T-helper 2 cell treated with Interferon-gamma antibody and Interleukin-4, amounts not matched to agents 5 μg/mL and 100 μg/mL, for 36 hours (primary cell): ENCODE measurements at regions not wholly inside any gene's neighbourhood (a gene's known extent, or its start where the extent isn't known, plus 50 kb on each side); places are given as distances from the start of the nearest gene placed in this dataset.

ENCODE experiments used
- DNase-seq: peaks from one replicate; pipeline ENCODE4 v3.0.0; 2021; ENCODE audit warnings: low spot score
- H3K27ac Mint-ChIP-seq: one replicate; pipeline ENCODE4 v1.8.0; 2021; ENCODE audit warnings: mild to moderate bottlenecking, mixed read lengths
- H3K27me3 Mint-ChIP-seq: one replicate; pipeline ENCODE4 v1.8.0; 2021; ENCODE audit warnings: low read depth, mixed read lengths
- H3K36me3 Mint-ChIP-seq: one replicate; pipeline ENCODE4 v1.8.0; 2021; ENCODE audit warnings: low read depth, mixed read lengths
- H3K4me1 Mint-ChIP-seq: one replicate; pipeline ENCODE4 v1.8.0; 2021; ENCODE audit warnings: low read depth, mixed read lengths
- H3K4me3 Mint-ChIP-seq: one replicate; pipeline ENCODE4 v1.8.0; 2022; ENCODE audit warnings: mild to moderate bottlenecking, moderate library complexity, mixed read lengths
- H3K9me3 Mint-ChIP-seq: one replicate; pipeline ENCODE4 v1.8.0; 2021; ENCODE audit warnings: mixed read lengths

DNA sequence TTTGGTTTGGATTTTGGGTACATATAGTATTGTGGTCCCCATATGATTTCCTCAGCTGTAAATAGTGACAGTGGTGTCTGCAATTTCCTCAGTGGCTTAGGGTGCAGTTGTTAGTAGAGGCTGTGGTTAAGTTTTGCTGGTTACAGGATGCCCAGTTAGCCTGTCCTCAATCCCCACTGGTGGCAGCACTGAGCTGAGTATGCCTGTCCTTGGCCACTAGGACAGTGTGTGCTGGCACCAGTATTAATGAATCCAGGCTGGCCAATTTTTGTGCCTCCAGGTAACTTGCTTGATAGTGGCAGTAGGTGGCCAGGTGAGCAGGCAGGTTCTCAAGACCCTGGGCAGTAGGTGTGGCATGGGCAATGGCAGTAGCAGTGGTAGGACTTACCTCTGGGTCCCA, 973.1 kb downstream of the TMEM182 start:
- Mint-ChIP-seq H3K4me3 (no peak overlapping the region), H3K9me3 (peaks cover 45% of the 10 kb centered on the region), H3K36me3 (no peaks in the 10 kb centered on the region), H3K27me3 (no peaks in the 10 kb centered on the region), H3K4me1 (no peaks in the 10 kb centered on the region), H3K27ac (no peak overlapping the region)
- no peak for DNase-seq

DNA sequence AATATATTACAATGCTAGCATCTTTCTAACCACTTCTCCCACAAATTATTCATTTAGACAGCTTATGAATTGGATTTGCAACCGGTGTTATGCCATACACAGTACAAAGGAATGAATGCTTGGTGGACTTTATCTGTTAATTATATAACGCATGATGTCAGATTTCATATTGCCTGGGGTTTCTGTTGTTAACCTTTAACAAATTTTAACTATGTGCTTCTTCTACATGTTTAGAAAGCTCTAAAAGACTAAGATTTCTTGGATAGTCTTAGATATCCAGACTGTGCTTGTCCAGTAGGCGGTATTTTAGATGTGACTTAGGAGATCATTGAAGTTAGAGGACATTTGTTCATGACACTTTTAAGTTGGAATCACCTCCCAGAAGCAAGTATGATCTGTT, 976.3 kb downstream of the TMEM182 start:
- Mint-ChIP-seq H3K27me3 (no peaks in the 10 kb centered on the region), H3K36me3 (no peaks in the 10 kb centered on the region), H3K4me1 (no peaks in the 10 kb centered on the region), H3K27ac (no peak overlapping the region), H3K4me3 (no peak overlapping the region), H3K9me3 (peaks cover 35% of the 10 kb centered on the region)
- no peak for DNase-seq

DNA sequence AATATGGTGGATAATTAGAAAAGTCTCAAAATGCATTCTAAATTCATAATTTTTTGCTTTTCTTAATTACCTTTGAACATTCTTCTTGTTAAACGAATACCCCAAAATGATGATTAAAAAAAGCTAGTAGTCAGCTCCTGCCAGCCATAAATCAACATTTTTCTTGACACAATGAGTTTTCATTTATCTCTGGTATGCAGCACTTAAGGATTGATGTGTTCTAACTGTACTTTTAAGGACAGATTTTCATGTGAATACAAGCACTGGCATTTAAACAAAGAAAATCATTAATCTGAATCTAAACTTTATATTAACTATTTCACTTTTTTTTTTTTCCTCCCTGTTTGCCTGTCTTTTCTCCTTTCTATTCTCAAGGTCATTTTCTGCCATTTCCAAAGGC, 976.8 kb downstream of the TMEM182 start:
- H3K27me3 Mint-ChIP-seq, result no peaks in the 10 kb centered on the region
- no peak for DNase-seq
- no peak overlapping the region for H3K27ac Mint-ChIP-seq
- H3K36me3 Mint-ChIP-seq, result no peaks in the 10 kb centered on the region
- H3K9me3 Mint-ChIP-seq, result peaks cover 34% of the 10 kb centered on the region
- no peak overlapping the region for H3K4me3 Mint-ChIP-seq
- H3K4me1 Mint-ChIP-seq, result no peaks in the 10 kb centered on the region

DNA sequence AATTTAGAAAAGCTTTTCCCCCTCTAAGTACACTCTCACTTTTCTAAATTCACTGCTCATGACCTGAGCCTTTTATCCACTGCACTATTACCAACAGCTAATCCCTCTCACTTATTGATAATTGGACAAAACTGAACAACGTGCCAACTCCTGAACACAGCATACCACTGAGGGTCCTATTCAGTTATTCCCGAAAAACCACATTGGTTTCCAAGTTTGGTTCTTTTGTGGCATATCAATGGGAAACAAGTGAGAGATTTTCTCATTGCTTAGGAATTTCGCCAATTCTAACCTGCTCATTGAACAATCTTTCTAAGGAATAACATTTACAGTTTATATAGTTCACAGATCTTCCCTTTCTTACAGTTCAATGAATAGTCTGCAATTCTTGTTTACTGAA, 977.4 kb downstream of the TMEM182 start:
- Mint-ChIP-seq H3K4me1 (no peaks in the 10 kb centered on the region), H3K27me3 (no peaks in the 10 kb centered on the region), H3K4me3 (no peak overlapping the region), H3K27ac (no peak overlapping the region), H3K9me3 (peaks cover 29% of the 10 kb centered on the region), H3K36me3 (no peaks in the 10 kb centered on the region)
- no peak for DNase-seq

DNA sequence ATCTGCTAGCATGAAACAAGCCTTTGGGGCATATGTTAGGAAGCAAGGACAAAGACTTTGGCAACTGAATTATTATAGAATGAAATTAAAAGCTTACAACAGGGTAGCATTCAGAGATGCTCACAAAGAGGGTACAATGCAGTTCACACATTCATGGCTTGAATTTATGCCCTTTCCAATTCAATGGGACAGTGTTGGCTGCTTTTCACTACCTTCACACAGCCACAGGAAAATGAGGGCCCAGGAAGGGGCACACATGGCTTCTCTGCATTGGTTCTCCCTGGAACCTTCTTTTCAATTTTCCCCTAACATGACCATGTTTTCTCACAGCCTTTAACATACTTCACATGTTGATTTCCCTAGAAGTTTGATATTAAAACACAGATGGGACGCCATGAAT, 978.1 kb downstream of the TMEM182 start:
- no peaks in the 10 kb centered on the region for H3K27me3 Mint-ChIP-seq
- H3K27ac Mint-ChIP-seq, result no peak overlapping the region

DNA sequence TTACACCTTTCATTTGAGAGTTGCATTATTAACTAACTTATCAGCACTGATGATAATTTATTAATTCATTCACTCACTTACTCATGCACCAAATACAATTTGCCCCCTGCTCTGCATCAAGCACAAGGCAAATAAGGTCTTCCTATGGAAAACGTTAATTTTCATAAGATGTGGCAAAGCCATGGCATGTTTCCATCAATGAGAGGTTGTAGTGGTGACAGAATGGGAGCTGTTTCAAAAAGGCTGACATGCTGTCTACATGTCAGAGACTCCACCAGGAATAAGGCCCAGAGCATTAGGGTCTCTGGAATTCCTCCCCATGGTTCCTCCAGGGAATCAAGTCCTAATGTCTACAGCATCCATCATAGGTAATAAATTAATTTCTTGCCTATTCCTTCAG, 978.8 kb downstream of the TMEM182 start:
- Mint-ChIP-seq H3K27me3 (no peaks in the 10 kb centered on the region), H3K27ac (no peak overlapping the region), H3K4me3 (no peak overlapping the region), H3K4me1 (no peaks in the 10 kb centered on the region), H3K9me3 (peaks cover 21% of the 10 kb centered on the region), H3K36me3 (no peaks in the 10 kb centered on the region)
- no peak for DNase-seq

More for the DNA sequence above, 978.1 kb downstream of the TMEM182 start:
- Mint-ChIP-seq H3K4me3 (no peak overlapping the region), H3K36me3 (no peaks in the 10 kb centered on the region), H3K9me3 (peaks cover 22% of the 10 kb centered on the region), H3K4me1 (no peaks in the 10 kb centered on the region)
- DNase-seq, result no peak

DNA sequence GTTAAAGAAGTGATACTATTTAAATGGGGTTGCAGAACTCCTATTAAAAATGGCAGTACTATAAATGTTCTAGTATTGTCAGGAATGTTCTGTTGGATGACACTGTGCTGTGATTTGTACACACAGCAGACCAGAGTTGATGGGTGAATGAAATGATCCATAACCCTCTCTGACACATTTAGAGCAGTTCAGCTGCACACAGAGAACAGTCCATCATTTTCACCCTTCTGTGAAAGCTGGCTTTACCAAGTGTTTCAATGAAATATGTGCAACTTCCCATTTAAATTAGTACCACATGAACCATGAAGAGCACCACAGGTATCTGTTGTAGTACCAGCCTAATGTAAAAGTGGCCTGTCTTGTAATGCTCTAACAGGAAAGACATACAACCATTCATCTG, 981.4 kb downstream of the TMEM182 start:
- peaks cover 15% of the 10 kb centered on the region for H3K9me3 Mint-ChIP-seq
- H3K4me3 Mint-ChIP-seq, result no peak overlapping the region
- H3K27ac Mint-ChIP-seq, result no peak overlapping the region
- no peaks in the 10 kb centered on the region for H3K36me3 Mint-ChIP-seq
- no peak for DNase-seq
- no peaks in the 10 kb centered on the region for H3K27me3 Mint-ChIP-seq
- H3K4me1 Mint-ChIP-seq, result no peaks in the 10 kb centered on the region

DNA sequence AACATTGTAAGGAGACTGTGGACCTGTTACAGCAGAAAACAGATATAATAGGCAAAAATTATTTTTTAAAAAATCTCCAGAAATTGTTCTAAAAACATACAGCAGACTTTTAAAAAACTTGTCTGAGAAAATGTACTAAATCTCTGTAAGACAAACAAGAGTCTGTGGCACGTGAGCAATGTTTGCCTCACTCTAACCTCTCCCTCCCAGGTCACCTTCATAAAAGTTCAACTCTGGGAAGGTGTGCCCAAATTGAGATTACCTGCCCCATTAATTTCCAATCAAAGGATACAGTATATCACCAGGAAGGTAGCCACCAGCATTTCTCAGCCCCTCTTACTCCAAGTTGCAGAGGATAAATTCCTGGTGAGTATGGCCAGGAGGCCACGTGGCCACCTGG, 992.7 kb downstream of the TMEM182 start:
- H3K9me3 Mint-ChIP-seq, result peaks cover 5% of the 10 kb centered on the region
- no peak overlapping the region for H3K4me3 Mint-ChIP-seq
- no peak for DNase-seq
- no peaks in the 10 kb centered on the region for H3K27me3 Mint-ChIP-seq
- no peaks in the 10 kb centered on the region for H3K36me3 Mint-ChIP-seq
- no peaks in the 10 kb centered on the region for H3K4me1 Mint-ChIP-seq
- H3K27ac Mint-ChIP-seq, result no peak overlapping the region

DNA sequence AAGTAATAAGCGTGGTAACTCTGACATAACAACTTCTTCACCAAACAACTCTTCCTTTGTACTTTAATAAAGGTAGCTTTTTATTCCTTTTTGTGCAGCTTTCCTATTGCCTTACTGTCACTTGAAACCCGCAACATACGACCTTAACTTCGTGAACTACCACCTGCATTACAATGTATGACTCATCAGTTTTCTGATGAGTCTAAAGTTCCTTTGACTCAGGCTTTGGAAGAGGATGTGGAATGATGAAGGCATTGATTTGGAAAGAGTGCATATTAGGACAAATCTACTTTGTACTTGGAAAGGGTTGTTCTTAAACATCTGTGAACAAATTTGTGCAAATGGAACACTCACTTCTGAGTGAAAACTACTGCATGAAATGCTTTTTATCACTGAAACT, 1012.1 kb downstream of the TMEM182 start:
- Mint-ChIP-seq H3K27me3 (no peaks in the 10 kb centered on the region), H3K9me3 (peaks cover 13% of the 10 kb centered on the region), H3K27ac (no peak overlapping the region), H3K4me1 (no peaks in the 10 kb centered on the region), H3K36me3 (no peaks in the 10 kb centered on the region), H3K4me3 (no peak overlapping the region)
- DNase-seq, result no peak

DNA sequence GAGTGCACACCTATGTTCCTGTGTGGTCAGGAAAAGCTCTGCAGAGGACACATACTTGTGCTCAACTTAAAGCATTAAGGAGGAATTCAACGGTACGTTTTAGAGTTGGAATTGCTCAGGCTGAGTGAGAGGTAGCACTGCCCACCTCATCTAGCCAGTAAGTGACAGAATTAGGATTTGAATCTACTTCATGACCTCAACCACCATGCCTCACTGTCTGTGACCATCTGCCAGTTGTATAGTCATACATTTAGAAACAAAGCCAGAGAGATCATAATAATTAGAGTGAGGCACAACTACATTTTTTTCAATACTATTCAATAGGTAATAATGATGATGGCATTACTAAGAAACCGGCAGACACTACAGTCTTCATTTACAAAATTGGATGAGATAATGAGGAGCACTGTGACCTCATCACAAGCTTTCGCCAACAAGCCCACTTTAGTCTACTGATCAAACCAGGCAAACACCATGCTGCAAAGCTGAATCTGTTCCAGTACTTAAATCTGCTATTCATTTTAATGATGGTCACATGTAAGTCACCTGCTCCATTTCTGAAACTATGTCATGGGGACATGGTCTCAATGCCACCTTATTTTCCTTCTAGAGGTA, 1018.4 kb downstream of the TMEM182 start:
- Mint-ChIP-seq H3K36me3 (no peaks in the 10 kb centered on the region), H3K4me1 (no peaks in the 10 kb centered on the region), H3K4me3 (no peak overlapping the region), H3K27me3 (no peaks in the 10 kb centered on the region), H3K9me3 (peaks cover 13% of the 10 kb centered on the region), H3K27ac (no peak overlapping the region)
- no peak for DNase-seq

DNA sequence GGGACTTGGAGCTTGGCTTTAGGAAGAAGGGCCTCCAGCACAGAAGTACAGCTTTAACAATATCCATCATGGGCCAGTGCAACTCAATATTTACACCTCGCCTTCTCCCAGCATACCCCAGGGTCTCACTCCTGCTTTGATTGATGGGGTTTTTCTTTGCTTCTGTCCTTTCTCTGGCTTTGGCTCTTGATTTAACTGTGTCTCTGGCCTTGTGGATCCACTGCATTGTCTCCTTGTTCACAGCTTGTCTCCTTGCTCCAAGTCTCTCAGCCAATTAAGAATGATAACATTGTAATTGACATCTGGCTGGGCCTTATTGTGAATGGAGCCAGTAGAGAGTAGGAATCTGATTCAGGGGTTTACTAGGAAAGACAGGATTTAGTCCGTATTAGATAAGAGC, 1019.5 kb downstream of the TMEM182 start:
- Mint-ChIP-seq H3K9me3 (peaks cover 8% of the 10 kb centered on the region), H3K4me3 (no peak overlapping the region), H3K4me1 (no peaks in the 10 kb centered on the region), H3K27ac (no peak overlapping the region), H3K36me3 (no peaks in the 10 kb centered on the region), H3K27me3 (no peaks in the 10 kb centered on the region)
- no peak for DNase-seq

DNA sequence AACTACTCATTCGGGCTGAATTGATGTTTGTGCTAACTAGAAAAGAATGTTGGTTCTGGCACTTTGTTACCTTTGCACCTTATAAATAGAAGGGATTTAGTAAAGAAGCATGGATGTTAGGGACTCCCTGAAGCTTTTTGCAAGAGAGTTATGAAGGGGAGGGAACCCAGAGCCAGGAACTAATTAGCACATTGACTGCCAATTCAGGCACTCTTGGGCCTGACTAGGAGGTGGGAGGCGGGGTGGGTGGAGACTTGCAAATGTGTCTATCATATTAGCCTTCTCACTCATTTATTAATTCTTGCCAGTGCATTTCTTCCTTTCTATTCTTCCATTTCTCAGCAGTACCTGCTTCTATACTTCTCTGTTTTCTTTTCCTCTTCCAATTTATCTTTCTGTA, 1022.4 kb downstream of the TMEM182 start:
- Mint-ChIP-seq H3K4me1 (no peaks in the 10 kb centered on the region), H3K27me3 (no peaks in the 10 kb centered on the region)

DNA sequence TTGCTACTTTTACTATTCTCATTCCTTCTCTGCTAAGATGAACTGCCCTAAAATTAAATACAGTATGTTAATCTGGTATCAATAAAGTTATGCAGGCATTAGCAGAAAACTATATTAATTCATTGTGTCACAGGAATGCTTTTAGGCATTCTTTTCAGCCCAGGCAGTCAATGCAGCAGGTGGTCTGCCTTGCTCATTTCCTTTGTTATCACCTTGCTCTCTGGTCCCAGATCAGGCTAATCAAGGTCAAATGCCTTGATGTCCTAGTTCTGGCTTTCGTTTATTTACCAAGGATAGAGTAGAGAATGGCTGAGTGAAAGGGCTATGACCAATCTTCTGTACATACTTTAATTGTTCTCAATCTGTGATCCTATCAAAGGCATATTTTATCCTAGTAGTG, 1023.6 kb downstream of the TMEM182 start:
- H3K4me1 Mint-ChIP-seq, result no peaks in the 10 kb centered on the region
- no peaks in the 10 kb centered on the region for H3K36me3 Mint-ChIP-seq
- no peak overlapping the region for H3K4me3 Mint-ChIP-seq
- H3K27me3 Mint-ChIP-seq, result no peaks in the 10 kb centered on the region
- H3K27ac Mint-ChIP-seq, result no peak overlapping the region
- no peak for DNase-seq
- peaks cover 4% of the 10 kb centered on the region for H3K9me3 Mint-ChIP-seq

More for the DNA sequence above, 1022.4 kb downstream of the TMEM182 start:
- Mint-ChIP-seq H3K36me3 (no peaks in the 10 kb centered on the region), H3K4me3 (no peak overlapping the region), H3K9me3 (peaks cover 4% of the 10 kb centered on the region), H3K27ac (no peak overlapping the region)
- no peak for DNase-seq

DNA sequence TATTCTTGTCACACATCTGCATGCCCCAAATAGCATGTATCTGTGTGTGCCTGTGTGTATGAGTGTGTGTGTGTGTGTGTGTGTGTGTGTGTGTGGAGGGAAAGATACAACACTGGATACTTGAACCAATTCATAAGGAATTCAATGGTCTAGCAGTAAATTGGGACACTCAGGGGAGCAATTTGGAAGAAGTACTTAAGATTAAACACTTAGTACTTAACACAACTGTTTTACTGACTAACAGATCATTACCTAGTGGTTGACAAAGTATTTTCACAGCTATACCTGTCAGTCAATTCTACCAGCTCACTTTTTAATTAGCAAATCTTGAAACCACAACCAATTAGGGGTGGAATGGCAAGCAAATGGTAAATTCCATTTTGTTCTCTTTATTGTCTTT, 1024.1 kb downstream of the TMEM182 start:
- H3K27ac Mint-ChIP-seq, result no peak overlapping the region
- H3K4me3 Mint-ChIP-seq, result no peak overlapping the region
- H3K4me1 Mint-ChIP-seq, result no peaks in the 10 kb centered on the region
- H3K36me3 Mint-ChIP-seq, result no peaks in the 10 kb centered on the region
- no peak for DNase-seq
- peaks cover 8% of the 10 kb centered on the region for H3K9me3 Mint-ChIP-seq
- H3K27me3 Mint-ChIP-seq, result no peaks in the 10 kb centered on the region

DNA sequence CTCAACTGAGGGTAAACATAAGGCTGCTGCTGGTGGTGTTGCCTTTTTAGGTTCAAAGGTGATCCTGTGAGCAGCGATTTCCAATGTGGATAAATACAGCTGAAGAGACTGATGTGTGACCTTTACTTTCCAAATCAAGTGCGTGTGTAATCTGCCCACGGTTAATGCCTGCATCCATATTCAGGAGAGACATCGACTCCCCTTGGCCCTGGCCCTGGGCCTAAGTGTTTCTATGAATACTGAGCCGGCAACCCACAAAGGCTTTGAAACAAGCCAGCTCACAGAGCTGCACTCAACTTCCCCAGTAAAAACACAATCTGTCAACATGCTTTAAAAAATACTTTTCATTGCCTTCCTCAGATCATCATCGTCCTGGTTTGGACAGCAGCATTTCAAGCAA, 1026.6 kb downstream of the TMEM182 start:
- Mint-ChIP-seq H3K9me3 (peaks cover 6% of the 10 kb centered on the region), H3K27me3 (no peaks in the 10 kb centered on the region), H3K27ac (no peak overlapping the region), H3K4me1 (no peaks in the 10 kb centered on the region), H3K4me3 (no peak overlapping the region), H3K36me3 (no peaks in the 10 kb centered on the region)
- no peak for DNase-seq
